CD4-positive, alpha-beta T cell treated with Interleukin-2 at 100 ng/mL for 4 hours (primary cell): ENCODE measurements at regions not wholly inside any gene's neighbourhood (a gene's known extent, or its start where the extent isn't known, plus 50 kb on each side); places are given as distances from the start of the nearest gene placed in this dataset.

ENCODE experiments used
- DNase-seq: peaks from one replicate; pipeline ENCODE4 v3.0.0-alpha.2; 2020; ENCODE audit warnings: low spot score

DNA sequence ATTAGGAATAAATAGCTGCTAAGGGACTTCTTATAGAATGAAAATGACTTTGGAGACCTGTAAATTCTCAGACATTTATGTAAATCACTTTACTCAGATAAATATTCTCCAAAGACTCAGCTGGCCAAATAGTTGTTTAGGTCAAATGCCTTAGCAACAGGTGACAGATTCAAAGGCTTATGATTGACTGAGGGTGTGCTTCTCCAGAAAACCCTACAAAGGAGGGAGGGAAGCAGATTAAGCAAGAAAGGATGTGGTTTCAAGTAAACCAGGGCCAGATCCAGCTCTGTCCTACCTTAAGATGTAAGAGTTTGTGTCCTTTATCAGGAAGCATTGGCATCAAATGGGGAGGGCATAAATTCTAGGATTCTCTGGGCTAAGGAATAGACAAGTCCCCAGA lies 433.0 kb downstream of the TLE1 start:
- no peak for DNase-seq

- DNase-seq, result no peak
These were observed 438.7 kb downstream of the TLE1 start for GRCh38 chr9:81250606-81251005.

- DNase-seq, result no peak
These were observed 439.3 kb downstream of the TLE1 start for GRCh38 chr9:81250041-81250440.

- no peak for DNase-seq
These were observed 443.9 kb downstream of the TLE1 start for GRCh38 chr9:81245254-81245956.

DNA sequence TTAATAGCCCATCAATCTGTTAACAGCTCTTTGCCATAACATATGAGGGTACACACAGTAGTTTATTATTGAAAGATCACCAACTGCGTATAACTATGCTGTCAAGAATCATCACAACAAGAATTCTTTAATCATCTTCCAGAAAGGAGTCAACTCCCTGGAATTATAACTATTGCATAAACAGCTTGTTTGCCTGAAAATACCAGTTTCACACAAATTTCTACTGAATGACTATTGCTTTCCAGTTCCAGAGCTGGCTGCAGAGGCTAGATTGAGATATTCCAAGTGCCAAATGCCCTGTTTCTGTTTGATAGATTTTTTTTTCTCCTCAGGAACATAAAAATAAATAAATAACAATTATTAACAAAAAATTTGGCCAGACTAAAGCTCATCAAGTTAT lies 444.7 kb downstream of the TLE1 start:
- no peak for DNase-seq

DNA sequence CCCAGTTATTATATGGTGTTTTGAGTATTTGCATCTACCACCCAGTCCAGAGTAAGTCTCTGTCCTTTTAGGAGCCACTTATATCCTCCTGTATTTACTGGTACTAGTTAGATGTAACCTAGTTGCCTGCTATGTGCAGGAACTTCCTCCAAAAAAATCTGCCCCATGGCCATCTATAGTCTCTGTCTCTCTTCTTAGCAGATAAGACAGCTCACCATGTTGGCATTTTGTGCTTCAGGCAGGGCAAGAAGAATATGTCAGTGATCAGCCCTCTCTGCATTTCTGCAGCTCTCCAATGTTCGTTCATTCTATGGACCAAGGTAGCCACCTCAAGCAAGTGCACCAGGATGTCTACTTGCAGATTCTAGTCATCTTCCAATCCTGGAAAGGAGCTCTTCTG lies 446.5 kb downstream of the TLE1 start:
- no peak for DNase-seq

DNA sequence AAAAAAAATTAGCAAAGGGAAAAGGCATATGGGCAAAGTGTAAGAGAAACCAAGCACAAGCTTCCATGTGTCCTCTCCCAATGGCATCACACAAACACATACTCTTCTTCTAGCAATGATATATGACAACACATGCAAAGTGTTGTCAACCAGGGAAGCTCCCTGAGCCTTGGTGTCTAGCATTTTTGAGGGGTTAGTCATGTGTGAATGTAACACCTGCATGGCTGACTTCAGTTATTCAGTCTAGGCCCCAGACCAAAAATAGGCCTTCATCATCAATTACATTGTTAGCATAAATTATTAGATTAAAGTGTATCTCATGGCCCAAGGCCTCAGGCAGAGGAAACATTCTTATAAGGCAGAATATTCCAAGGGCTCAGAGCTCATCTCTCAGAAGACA lies 450.0 kb downstream of the TLE1 start:
- no peak for DNase-seq

- DNase-seq, result no peak
These were observed 451.6 kb downstream of the TLE1 start for GRCh38 chr9:81237565-81238231.

DNA sequence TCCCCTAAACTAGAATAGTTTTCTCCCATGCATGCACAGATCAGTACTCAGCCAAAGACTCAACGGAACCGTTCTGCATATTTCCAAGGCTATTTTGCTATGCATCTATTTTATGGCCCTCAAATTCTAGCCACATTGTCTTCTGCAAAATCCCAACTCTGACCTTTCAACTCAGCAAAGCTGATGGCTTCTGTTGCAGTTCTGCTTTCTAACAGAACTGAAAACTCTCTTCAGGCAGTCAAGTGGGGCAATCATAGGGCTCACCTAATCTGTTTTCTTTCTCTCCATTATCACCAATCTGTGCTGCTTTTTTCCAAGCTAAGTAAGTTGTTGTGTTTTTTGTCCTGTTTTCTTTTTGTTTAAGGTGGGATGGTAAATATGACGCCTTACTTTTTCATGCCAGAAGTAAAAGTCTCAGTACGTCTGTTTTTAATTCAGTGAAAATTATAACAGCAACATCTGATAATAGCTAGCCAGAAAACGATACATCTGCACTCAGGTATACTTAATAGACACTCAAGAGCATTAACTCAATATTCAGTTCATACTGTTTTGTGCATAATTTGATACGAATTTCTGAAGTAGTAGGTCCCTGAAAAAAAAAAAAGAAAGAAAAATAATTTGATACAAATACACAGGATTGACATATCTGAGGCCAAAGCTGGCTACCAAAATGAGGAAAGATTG lies 454.3 kb downstream of the TLE1 start:
- no peak for DNase-seq

DNA sequence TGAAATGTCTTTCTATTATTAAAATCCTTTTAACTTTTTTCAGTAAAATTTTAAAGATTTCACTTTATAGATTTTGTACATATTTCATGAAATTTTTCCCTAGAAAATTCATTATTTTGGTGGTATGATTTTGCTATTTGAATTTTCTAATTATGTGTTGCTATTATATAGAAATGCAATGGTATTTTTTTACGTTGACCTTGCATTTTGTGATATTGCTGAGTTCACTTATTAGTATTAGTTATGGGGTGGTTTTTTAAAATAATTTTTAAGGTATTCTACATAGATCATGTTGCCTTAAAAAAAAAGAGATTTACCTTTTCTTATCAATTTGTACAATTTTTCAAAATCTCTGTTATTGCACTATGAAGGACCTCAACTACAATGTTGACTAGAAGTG lies 458.3 kb downstream of the TLE1 start:
- DNase-seq, result no peak

- DNase-seq, result no peak
These were observed 461.7 kb downstream of the TLE1 start for GRCh38 chr9:81227507-81228245.

DNA sequence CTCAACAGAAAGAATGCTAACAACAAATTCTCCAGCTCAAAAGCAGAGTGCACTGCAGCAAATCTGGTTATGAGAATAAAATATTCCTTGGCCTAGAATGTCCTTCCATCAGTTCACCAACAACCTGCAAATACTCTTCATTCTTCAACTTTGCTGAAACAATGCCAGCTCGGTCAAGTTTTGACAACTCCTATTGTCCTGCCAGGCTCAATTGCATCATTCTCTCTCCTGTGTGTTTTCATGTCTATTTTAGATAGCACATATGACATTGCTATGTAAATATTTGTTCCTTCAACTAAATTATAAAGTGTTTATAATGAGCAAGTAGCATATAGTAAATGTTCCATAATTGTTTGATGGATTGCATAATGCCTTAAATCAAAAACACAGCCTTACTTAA lies 463.8 kb downstream of the TLE1 start:
- DNase-seq, result no peak

GRCh38 chr9:81224166-81225081 lies 464.9 kb downstream of the TLE1 start:
- DNase-seq, result no peak

GRCh38 chr9:81214975-81215374 lies 474.4 kb downstream of the TLE1 start:
- DNase-seq, result no peak

GRCh38 chr9:81213456-81213855 lies 475.9 kb downstream of the TLE1 start:
- DNase-seq, result no peak

GRCh38 chr9:81211741-81212140 lies 477.6 kb downstream of the TLE1 start:
- no peak for DNase-seq

- no peak for DNase-seq
These were observed 481.7 kb downstream of the TLE1 start for GRCh38 chr9:81207651-81208050.

- DNase-seq, result no peak
These were observed 487.1 kb downstream of the TLE1 start for GRCh38 chr9:81202292-81202691.

DNA sequence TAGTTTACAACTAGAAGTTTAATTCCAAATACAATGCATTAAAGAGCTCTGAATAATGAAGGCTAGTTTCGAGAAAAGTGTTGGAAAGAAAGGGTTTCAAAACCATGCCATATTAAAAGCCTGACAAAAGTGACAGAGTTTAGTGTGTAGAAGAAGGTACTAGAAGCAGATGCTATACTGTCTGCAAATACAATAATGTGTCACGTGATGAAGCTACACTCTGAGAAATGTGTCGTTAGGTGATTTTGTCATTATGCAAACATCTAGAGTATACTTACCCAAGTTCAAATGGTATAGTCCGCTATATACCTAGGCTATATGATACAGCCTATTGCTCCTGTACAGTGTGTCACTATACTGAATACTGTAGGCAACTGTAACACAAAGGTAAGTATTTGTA lies 494.1 kb downstream of the TLE1 start:
- no peak for DNase-seq

DNA sequence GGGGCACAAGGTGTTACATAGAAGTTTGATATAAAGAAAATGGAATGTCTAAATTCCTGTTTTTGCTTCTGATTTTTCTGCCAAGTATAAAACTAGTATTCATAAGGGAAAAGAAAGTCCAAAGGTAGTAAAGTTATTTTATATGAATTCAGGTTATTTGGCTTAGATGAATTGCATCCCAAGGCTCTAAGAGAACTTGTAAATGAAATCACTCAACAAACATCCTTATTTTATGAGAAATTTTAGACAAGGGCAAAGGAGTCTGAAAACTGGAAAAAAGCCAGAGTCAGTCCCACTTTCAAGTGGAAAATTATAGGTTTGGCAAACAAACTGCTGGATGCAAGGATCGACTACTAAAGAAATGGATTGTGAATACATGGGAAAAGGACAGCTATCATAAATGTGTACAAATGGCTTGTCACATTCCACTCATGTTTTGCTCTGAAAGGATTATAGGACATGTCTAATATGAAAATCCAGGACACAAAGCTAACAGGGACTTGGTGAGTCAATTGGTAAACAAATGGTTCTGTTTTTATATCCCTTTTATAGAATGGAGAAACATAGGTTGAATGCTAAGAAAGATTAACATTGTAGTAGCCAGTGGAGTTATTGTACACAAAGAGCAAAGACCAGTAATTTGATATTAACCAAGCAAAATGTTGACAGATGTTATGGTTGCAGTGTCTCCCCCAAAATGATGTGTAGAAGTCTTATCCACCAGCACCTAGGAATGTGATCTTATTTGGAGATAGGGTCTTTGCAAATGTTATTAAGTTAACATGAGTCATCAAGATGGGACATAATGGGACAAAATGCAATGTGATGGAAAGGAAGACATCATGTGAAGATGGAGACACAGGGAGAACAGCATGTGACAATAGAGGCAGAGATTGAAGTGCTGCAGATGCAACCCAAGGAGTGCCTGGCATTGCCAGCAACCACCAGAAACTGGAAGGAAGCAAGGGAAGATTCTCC lies 495.7 kb downstream of the TLE1 start:
- DNase-seq, result no peak
